Cardiac muscle cell (in vitro differentiated cells and primary cell): ENCODE measurements at regions not wholly inside any gene's neighbourhood (a gene's known extent, or its start where the extent isn't known, plus 50 kb on each side); places are given as distances from the start of the nearest gene placed in this dataset.

Experiments
- DNase-seq, 2 donors: peaks; one replicate each; pipeline versions ENCODE4 v3.0.0 to v3.0.0-alpha.2; 2010 to 2017; ENCODE audit warnings: low read depth in 1 of 2, low spot score in 1 of 2
- H3K27ac ChIP-seq: fragments of 200-600 bp; sonication (generic); 2 replicates; pipeline ENCODE4 v1.5.1; 2016
- H3K27me3 ChIP-seq: fragments of 200-600 bp; sonication (generic); 2 replicates; pipeline ENCODE4 v1.6.0; 2016; ENCODE audit warnings: control low read depth
- H3K36me3 ChIP-seq: fragments of 200-600 bp; sonication (generic); 2 replicates; pipeline ENCODE4 v1.5.1; 2016; ENCODE audit warnings: control low read depth
- H3K4me1 ChIP-seq: fragments of 200-600 bp; sonication (generic); 2 replicates; pipeline ENCODE4 v1.8.1; 2017; ENCODE audit warnings: low read depth, mild to moderate bottlenecking, mixed run types
- H3K4me3 ChIP-seq: fragments of 200-600 bp; sonication (generic); 2 replicates; pipeline ENCODE4 v1.5.1; 2016; ENCODE audit warnings: mild to moderate bottlenecking
- H3K9me3 ChIP-seq: fragments of 200-600 bp; sonication (generic); 2 replicates; pipeline ENCODE4 v1.5.1; 2017; ENCODE audit warnings: low read depth, mild to moderate bottlenecking, control low read depth
- CTCF ChIP-seq: IDR thresholded peaks from 2 replicates; pipeline ENCODE4 v1.5.1; 2012; ENCODE audit warnings: low read depth, mild to moderate bottlenecking, low read length

GRCh38 chr11:116062490-116063171 is 558.4 kb upstream of the CADM1 start:
- peak in 1 of 2 donors; percentile 73 for DNase-seq
- Histone ChIP-seq H3K36me3 (no peaks in the 10 kb centered on the region), H3K27ac (peak overlapping the region; percentile 11), H3K4me3 (no peak overlapping the region), H3K4me1 (peaks cover 21% of the 10 kb centered on the region), H3K27me3 (peaks cover 14% of the 10 kb centered on the region), H3K9me3 (no peaks in the 10 kb centered on the region)
- TF ChIP-seq CTCF: no peak

DNA sequence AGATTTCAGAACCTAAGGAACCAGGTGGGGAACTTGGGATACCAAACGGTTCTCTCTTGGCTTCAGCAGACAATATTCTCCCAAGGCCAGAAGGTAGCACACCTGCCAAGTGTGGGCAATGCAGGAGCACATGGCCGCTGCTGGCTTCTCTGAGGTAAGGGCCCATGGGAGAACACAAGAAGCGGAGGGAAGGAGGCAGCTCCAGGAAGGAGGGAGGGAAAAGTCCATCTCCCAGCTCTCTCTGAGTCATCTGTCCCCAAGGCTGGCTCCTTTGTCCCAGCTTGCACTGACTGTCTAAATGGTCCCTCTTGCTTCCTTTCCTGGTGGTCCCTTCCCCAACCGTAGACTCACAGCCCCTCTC is 557.9 kb upstream of the CADM1 start:
- H3K36me3 ChIP-seq: no peaks in the 10 kb centered on the region
- TF ChIP-seq CTCF: no peak
- H3K27ac ChIP-seq: no peak overlapping the region
- H3K9me3 ChIP-seq: no peaks in the 10 kb centered on the region
- peaks cover 21% of the 10 kb centered on the region for H3K4me1 ChIP-seq
- H3K27me3 ChIP-seq: peaks cover 20% of the 10 kb centered on the region
- DNase-seq: no peak
- H3K4me3 ChIP-seq: no peak overlapping the region

DNA sequence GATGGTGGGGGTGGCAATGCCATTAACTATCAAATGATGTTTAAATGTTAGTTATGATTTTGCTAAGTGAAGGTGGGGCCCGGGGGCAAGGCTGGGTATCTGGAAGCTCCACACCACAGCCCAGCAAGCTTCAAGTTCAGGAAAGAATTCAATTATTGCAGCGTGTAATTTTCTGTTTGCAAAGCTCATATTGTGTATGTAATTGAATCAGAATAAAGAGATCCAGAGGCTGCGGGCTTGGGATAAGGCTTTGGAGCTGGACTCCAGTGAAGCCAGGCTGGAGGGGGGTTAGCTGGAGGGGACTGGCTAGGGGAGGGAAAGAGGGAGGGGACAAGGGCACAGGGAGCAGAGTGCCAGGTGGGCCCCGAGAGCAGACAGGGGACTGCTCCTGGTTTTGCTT is 557.1 kb upstream of the CADM1 start:
- peaks cover 22% of the 10 kb centered on the region for H3K4me1 ChIP-seq
- no peak overlapping the region for H3K4me3 ChIP-seq
- DNase-seq: no peak
- peaks cover 19% of the 10 kb centered on the region for H3K27me3 ChIP-seq
- H3K36me3 ChIP-seq: no peaks in the 10 kb centered on the region
- TF ChIP-seq CTCF: no peak
- H3K9me3 ChIP-seq: no peaks in the 10 kb centered on the region
- no peak overlapping the region for H3K27ac ChIP-seq

- H3K36me3 ChIP-seq: no peaks in the 10 kb centered on the region
- H3K4me3 ChIP-seq: no peak overlapping the region
- no peak for TF ChIP-seq CTCF
- H3K4me1 ChIP-seq: peaks cover 24% of the 10 kb centered on the region
- no peak for DNase-seq
- peaks cover 16% of the 10 kb centered on the region for H3K27me3 ChIP-seq
- H3K9me3 ChIP-seq: no peaks in the 10 kb centered on the region
- no peak overlapping the region for H3K27ac ChIP-seq
Observed at GRCh38 chr11:116059919-116060318, 555.7 kb upstream of the CADM1 start.

DNA sequence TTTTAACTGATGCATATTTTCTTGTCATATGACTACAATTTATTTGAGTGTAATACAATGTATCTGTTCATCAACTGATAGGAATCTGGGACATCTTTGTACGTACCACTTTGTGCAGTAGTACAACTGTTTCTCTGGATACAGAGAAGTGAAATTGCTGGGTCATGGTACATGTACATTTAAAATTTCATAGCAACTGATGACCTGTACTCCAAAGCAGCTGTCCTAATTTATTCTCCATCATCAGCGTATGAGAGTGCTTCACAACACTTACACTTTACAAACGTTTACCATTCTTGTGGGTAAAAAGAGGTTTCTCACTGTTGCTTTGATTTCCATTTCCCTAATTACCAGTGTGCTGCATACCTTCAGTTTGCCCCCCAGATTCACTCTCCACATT is 552.8 kb upstream of the CADM1 start:
- Histone ChIP-seq H3K4me1 (peaks cover 23% of the 10 kb centered on the region), H3K36me3 (no peaks in the 10 kb centered on the region), H3K27ac (no peak overlapping the region), H3K4me3 (no peak overlapping the region), H3K9me3 (no peaks in the 10 kb centered on the region), H3K27me3 (peaks cover 16% of the 10 kb centered on the region)
- no peak for TF ChIP-seq CTCF
- DNase-seq: no peak
